ENCODE measurements at regions not wholly inside any gene's neighbourhood (a gene's known extent, or its start where the extent isn't known, plus 50 kb on each side); places are given as distances from the start of the nearest gene placed in this dataset.

DNA sequence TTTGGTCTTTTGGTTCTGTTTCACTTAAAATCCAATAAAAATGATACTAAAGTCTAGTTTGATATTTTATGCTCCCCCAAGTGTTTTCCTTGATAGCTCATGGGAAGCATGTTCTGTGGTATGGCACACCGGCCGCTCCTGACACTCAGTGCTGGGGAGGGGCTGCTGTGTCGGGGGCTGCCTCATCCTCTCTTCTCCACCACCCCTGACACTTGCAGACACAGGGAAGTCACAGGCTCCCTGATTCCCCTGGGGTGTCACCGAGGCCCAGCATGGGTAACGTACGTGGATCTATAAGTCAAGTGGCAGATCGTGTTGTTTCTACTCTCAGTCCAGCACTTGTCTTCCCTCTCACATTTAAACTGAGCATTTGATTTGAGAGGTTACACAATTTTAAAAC, 508.6 kb downstream of the TNS3 start:
- Histone ChIP-seq H3K4me1 (ENCODE audit: control insufficient read depth, insufficient read depth, low read depth, low read length) (no peaks in the 10 kb centered on the region), H4K91ac (ENCODE audit: low read length) (no peak overlapping the region), H3K36me3 (ENCODE audit: control insufficient read depth in 1 of 2, insufficient read depth in 2 of 2, low read depth in 1 of 2, low read length in 2 of 2) (no peaks in the 10 kb centered on the region), H3K9me3 (ENCODE audit: control insufficient read depth, low read length) (no peaks in the 10 kb centered on the region), H2AK5ac (ENCODE audit: low read length, severe bottlenecking) (no peak overlapping the region), H2BK120ac (ENCODE audit: low read depth, low read length) (no peak overlapping the region), H2BK5ac (ENCODE audit: low read depth, low read length, poor library complexity, severe bottlenecking) (no peak overlapping the region), H2BK15ac (ENCODE audit: low read depth, poor library complexity, severe bottlenecking) (peak overlapping the region; percentile 39), H4K8ac (ENCODE audit: low read length) (no peak overlapping the region), H2AFZ (ENCODE audit: low read depth, low read length) (no peak overlapping the region), H3K9ac (ENCODE audit: low read length) (no peak overlapping the region), H3K27ac (ENCODE audit: low read length, poor library complexity, severe bottlenecking) (no peak overlapping the region), H3K14ac (ENCODE audit: low read length in 2 of 2) (peak overlapping the region in 1 of 2 experiments; percentile 37), H3K4ac (ENCODE audit: low read depth in 1 of 2, low read length in 2 of 2) (peak overlapping the region in 1 of 2 experiments; percentile 29), H3K4me2 (ENCODE audit: low read length, poor library complexity, severe bottlenecking) (no peak overlapping the region), H3K23ac (ENCODE audit: low read length in 2 of 2) (no peak overlapping the region), H3K18ac (ENCODE audit: low read depth in 1 of 2, low read length in 2 of 2) (peak overlapping the region; percentile 44 to 65), H3K79me1 (replicated peaks; ENCODE audit: low read length, poor library complexity, severe bottlenecking) (no peaks in the 10 kb centered on the region), H2BK12ac (ENCODE audit: low read length in 2 of 2) (peak overlapping the region in 1 of 2 experiments; percentile 92), H3K27me3 (ENCODE audit: control insufficient read depth in 1 of 2, insufficient read depth in 1 of 2, low read length in 2 of 2) (peaks cover 0 to 8% of the 10 kb centered on the region in 2 experiments), H3K4me3 (ENCODE audit: insufficient read depth in 1 of 2, low read depth in 1 of 2, low read length in 2 of 2) (no peak overlapping the region)
- 94% methylated on average over 7 of the region's 7 CpGs for WGBS
- DNase-seq, result no peak

DNA sequence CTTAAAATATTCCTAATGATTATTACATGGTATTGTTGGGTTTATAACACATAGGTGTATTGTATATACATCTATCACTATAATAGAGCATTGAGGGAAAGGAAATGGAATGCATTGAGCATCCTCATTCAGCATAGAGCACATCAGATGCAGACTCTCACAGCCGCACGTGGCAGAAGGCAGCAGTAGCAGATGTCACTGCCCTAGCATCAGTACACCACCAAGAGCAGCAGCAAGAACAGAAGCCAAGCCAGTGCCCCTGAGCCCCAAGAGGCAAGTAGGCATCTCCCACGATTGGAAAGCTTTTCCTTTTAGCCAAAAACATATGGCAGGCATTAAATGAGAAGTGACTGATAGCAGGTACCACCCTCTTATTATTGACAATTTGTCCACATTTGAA, 510.0 kb downstream of the TNS3 start:
- H3K27ac ChIP-seq (ENCODE audit: low read length, poor library complexity, severe bottlenecking), result no peak overlapping the region
- H3K36me3 ChIP-seq (ENCODE audit: control insufficient read depth in 1 of 2, insufficient read depth in 2 of 2, low read depth in 1 of 2, low read length in 2 of 2), result no peaks in the 10 kb centered on the region
- peak overlapping the region in 1 of 2 experiments; percentile 58 for H3K18ac ChIP-seq (ENCODE audit: low read depth in 1 of 2, low read length in 2 of 2)
- no peak overlapping the region for H2BK120ac ChIP-seq (ENCODE audit: low read depth, low read length)
- no peak overlapping the region for H3K23ac ChIP-seq (ENCODE audit: low read length in 2 of 2)
- H2BK5ac ChIP-seq (ENCODE audit: low read depth, low read length, poor library complexity, severe bottlenecking), result no peak overlapping the region
- no peak overlapping the region for H4K8ac ChIP-seq (ENCODE audit: low read length)
- H4K91ac ChIP-seq (ENCODE audit: low read length), result peak overlapping the region; percentile 77
- H3K4me1 ChIP-seq (ENCODE audit: control insufficient read depth, insufficient read depth, low read depth, low read length), result no peaks in the 10 kb centered on the region
- no peak overlapping the region for H2BK15ac ChIP-seq (ENCODE audit: low read depth, poor library complexity, severe bottlenecking)
- H3K4ac ChIP-seq (ENCODE audit: low read depth in 1 of 2, low read length in 2 of 2), result no peak overlapping the region
- 93% methylated on average over 3 of the region's 3 CpGs for WGBS
- H3K4me2 ChIP-seq (ENCODE audit: low read length, poor library complexity, severe bottlenecking), result no peak overlapping the region
- no peak for DNase-seq
- no peak overlapping the region for H3K9ac ChIP-seq (ENCODE audit: low read length)
- peaks cover 0 to 8% of the 10 kb centered on the region in 2 experiments for H3K27me3 ChIP-seq (ENCODE audit: control insufficient read depth in 1 of 2, insufficient read depth in 1 of 2, low read length in 2 of 2)
- H3K14ac ChIP-seq (ENCODE audit: low read length in 2 of 2), result no peak overlapping the region
- no peak overlapping the region for H2AK5ac ChIP-seq (ENCODE audit: low read length, severe bottlenecking)
- peak overlapping the region; percentile 88 to 91 for H2BK12ac ChIP-seq (ENCODE audit: low read length in 2 of 2)
- no peaks in the 10 kb centered on the region for H3K79me1 ChIP-seq (replicated peaks; ENCODE audit: low read length, poor library complexity, severe bottlenecking)
- no peak overlapping the region for H3K4me3 ChIP-seq (ENCODE audit: insufficient read depth in 1 of 2, low read depth in 1 of 2, low read length in 2 of 2)
- no peaks in the 10 kb centered on the region for H3K9me3 ChIP-seq (ENCODE audit: control insufficient read depth, low read length)
- no peak overlapping the region for H2AFZ ChIP-seq (ENCODE audit: low read depth, low read length)

DNA sequence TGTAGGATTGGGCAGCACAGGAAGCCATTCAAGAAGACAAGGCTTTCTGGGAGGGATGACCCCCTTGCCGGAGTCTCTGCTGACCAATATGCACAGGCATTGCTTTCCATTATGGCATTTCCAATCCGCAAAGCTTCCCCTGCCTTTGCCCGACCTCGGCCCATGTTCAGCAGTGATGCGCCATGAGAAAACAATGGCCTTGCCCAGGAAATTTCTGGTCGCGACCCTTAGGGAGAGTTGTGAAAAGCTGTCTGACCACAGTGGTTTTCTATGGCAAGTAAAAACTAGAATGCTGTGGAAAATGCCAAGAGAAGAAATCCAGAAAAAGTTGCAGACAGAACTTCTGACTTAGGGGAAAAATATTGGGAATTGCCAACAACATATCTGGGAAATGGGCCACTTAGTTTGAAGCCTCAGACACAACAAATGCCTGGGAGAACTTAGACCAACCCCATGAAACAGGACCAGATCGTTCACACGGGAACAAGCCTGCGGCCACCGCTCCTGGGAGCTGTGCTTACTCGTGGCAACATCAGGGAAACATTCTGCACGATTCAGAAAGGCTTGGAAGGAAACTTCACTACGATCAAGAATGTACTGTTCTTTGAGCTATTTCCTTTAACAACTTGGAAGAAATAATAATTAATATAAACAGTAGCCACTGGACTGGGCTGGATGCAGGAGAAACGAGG, 512.4 kb downstream of the TNS3 start:
- no peak overlapping the region for H2BK5ac ChIP-seq (ENCODE audit: low read depth, low read length, poor library complexity, severe bottlenecking)
- no peak overlapping the region for H2BK15ac ChIP-seq (ENCODE audit: low read depth, poor library complexity, severe bottlenecking)
- H4K8ac ChIP-seq (ENCODE audit: low read length), result no peak overlapping the region
- peak overlapping the region; percentile 34 for H4K91ac ChIP-seq (ENCODE audit: low read length)
- H3K23ac ChIP-seq (ENCODE audit: low read length in 2 of 2), result no peak overlapping the region
- H3K9ac ChIP-seq (ENCODE audit: low read length), result no peak overlapping the region
- no peaks in the 10 kb centered on the region for H3K79me1 ChIP-seq (replicated peaks; ENCODE audit: low read length, poor library complexity, severe bottlenecking)
- H3K14ac ChIP-seq (ENCODE audit: low read length in 2 of 2), result no peak overlapping the region
- H3K9me3 ChIP-seq (ENCODE audit: control insufficient read depth, low read length), result no peaks in the 10 kb centered on the region
- H3K27ac ChIP-seq (ENCODE audit: low read length, poor library complexity, severe bottlenecking), result no peak overlapping the region
- H3K36me3 ChIP-seq (ENCODE audit: control insufficient read depth in 1 of 2, insufficient read depth in 2 of 2, low read depth in 1 of 2, low read length in 2 of 2), result no peaks in the 10 kb centered on the region
- H2BK120ac ChIP-seq (ENCODE audit: low read depth, low read length), result peak overlapping the region; percentile 65
- no peaks in the 10 kb centered on the region for H3K4me1 ChIP-seq (ENCODE audit: control insufficient read depth, insufficient read depth, low read depth, low read length)
- H3K4me3 ChIP-seq (ENCODE audit: insufficient read depth in 1 of 2, low read depth in 1 of 2, low read length in 2 of 2), result no peak overlapping the region
- no peak overlapping the region for H2AFZ ChIP-seq (ENCODE audit: low read depth, low read length)
- no peak overlapping the region for H3K4me2 ChIP-seq (ENCODE audit: low read length, poor library complexity, severe bottlenecking)
- peak overlapping the region in 1 of 2 experiments; percentile 32 for H2BK12ac ChIP-seq (ENCODE audit: low read length in 2 of 2)
- no peak for DNase-seq
- no peak overlapping the region for H2AK5ac ChIP-seq (ENCODE audit: low read length, severe bottlenecking)
- WGBS, result 97% methylated on average over 14 of the region's 15 CpGs
- H3K27me3 ChIP-seq (ENCODE audit: control insufficient read depth in 1 of 2, insufficient read depth in 1 of 2, low read length in 2 of 2), result peaks cover 0 to 14% of the 10 kb centered on the region in 2 experiments
- no peak overlapping the region for H3K4ac ChIP-seq (ENCODE audit: low read depth in 1 of 2, low read length in 2 of 2)
- no peak overlapping the region for H3K18ac ChIP-seq (ENCODE audit: low read depth in 1 of 2, low read length in 2 of 2)

DNA sequence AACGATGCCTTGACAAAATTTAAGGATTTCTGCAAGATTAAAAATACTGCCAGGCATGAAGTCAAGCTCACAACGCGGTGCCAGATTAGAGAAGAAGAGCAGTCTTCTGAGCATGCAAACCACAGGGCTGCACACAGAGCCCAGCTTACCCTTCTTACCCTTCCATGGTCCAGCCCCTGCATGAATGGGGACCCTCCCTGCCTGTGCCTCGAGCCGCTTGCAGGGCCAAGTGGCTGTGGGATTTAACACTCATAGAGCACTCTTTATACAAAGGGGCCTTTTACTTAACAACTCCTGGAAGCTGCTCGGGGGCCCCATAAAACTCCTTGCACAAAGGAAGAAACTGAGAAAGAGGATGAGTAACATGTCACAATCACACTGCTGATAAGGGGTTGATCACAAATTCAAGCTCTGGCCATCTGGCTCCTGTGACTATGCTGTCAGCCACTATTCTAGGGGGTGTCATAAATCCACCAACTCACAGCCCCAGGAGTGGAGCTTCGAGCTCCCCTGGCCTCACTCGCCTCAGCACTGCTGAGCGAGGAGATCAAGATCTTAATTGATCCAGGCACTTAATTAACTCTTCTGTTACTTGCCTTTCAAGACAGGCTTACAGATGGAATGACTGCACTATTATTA, 514.8 kb downstream of the TNS3 start:
- H3K9me3 ChIP-seq (ENCODE audit: control insufficient read depth, low read length), result no peaks in the 10 kb centered on the region
- no peaks in the 10 kb centered on the region for H3K36me3 ChIP-seq (ENCODE audit: control insufficient read depth in 1 of 2, insufficient read depth in 2 of 2, low read depth in 1 of 2, low read length in 2 of 2)
- H3K4me2 ChIP-seq (ENCODE audit: low read length, poor library complexity, severe bottlenecking), result no peak overlapping the region

More for the DNA sequence above, 514.8 kb downstream of the TNS3 start:
- H3K4ac ChIP-seq (ENCODE audit: low read depth in 1 of 2, low read length in 2 of 2), result peak overlapping the region; percentile 21 to 47
- H3K9ac ChIP-seq (ENCODE audit: low read length), result no peak overlapping the region
- no peak overlapping the region for H2AK5ac ChIP-seq (ENCODE audit: low read length, severe bottlenecking)
- H2BK5ac ChIP-seq (ENCODE audit: low read depth, low read length, poor library complexity, severe bottlenecking), result no peak overlapping the region
- H2AFZ ChIP-seq (ENCODE audit: low read depth, low read length), result no peak overlapping the region
- no peaks in the 10 kb centered on the region for H3K79me1 ChIP-seq (replicated peaks; ENCODE audit: low read length, poor library complexity, severe bottlenecking)
- no peak overlapping the region for H3K27ac ChIP-seq (ENCODE audit: low read length, poor library complexity, severe bottlenecking)
- peak overlapping the region; percentile 63 for H4K91ac ChIP-seq (ENCODE audit: low read length)
- H3K4me3 ChIP-seq (ENCODE audit: insufficient read depth in 1 of 2, low read depth in 1 of 2, low read length in 2 of 2), result no peak overlapping the region
- no peak overlapping the region for H2BK120ac ChIP-seq (ENCODE audit: low read depth, low read length)
- DNase-seq, result peak; percentile 56
- WGBS, result 41% methylated on average over 9 of the region's 9 CpGs
- H3K14ac ChIP-seq (ENCODE audit: low read length in 2 of 2), result no peak overlapping the region
- peak overlapping the region; percentile 61 to 76 for H3K18ac ChIP-seq (ENCODE audit: low read depth in 1 of 2, low read length in 2 of 2)
- H3K4me1 ChIP-seq (ENCODE audit: control insufficient read depth, insufficient read depth, low read depth, low read length), result no peaks in the 10 kb centered on the region
- peak overlapping the region in 1 of 2 experiments; percentile 34 for H3K23ac ChIP-seq (ENCODE audit: low read length in 2 of 2)
- no peak overlapping the region for H2BK15ac ChIP-seq (ENCODE audit: low read depth, poor library complexity, severe bottlenecking)
- peaks cover 0 to 14% of the 10 kb centered on the region in 2 experiments for H3K27me3 ChIP-seq (ENCODE audit: control insufficient read depth in 1 of 2, insufficient read depth in 1 of 2, low read length in 2 of 2)
- peak overlapping the region; percentile 51 to 67 for H2BK12ac ChIP-seq (ENCODE audit: low read length in 2 of 2)
- H4K8ac ChIP-seq (ENCODE audit: low read length), result peak overlapping the region; percentile 62

Measured in mesenchymal stem cell (in vitro differentiated cells and primary cell).